GM21367 (cell line): ENCODE measurements at regions not wholly inside any gene's neighbourhood (a gene's known extent, or its start where the extent isn't known, plus 50 kb on each side); places are given as distances from the start of the nearest gene placed in this dataset.

Experiments used
- ATAC-seq: cut with Tn5 transposase; IDR thresholded peaks from one replicate; pipeline ENCODE4 v1.9.1; 2021; ENCODE audit not compliant: unreplicated experiment

GRCh38 chr2:237011206-237011795, 74.4 kb upstream of the COPS8 start:
- no peak for ATAC-seq

DNA sequence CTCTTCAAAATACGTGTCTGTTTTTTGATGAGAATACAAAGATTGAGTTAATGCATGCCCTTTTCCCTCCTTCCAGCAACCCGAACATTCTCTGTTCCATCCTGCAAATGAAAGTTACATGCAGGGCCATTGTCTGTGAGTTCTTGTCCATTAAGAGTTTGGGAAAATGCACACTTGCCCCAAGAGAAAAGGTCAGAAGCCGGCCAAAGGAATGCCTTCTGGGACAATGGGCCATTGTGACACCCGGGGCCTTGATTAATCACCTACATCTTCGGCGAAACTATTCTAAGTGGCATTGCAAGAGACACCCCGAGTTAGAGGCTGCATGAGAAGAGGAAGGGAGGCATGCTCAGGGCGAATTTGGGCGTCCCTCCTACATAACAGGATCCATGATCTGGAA, 73.7 kb upstream of the COPS8 start:
- no peak for ATAC-seq

GRCh38 chr2:237012577-237013267, 73.0 kb upstream of the COPS8 start:
- ATAC-seq: no peak

DNA sequence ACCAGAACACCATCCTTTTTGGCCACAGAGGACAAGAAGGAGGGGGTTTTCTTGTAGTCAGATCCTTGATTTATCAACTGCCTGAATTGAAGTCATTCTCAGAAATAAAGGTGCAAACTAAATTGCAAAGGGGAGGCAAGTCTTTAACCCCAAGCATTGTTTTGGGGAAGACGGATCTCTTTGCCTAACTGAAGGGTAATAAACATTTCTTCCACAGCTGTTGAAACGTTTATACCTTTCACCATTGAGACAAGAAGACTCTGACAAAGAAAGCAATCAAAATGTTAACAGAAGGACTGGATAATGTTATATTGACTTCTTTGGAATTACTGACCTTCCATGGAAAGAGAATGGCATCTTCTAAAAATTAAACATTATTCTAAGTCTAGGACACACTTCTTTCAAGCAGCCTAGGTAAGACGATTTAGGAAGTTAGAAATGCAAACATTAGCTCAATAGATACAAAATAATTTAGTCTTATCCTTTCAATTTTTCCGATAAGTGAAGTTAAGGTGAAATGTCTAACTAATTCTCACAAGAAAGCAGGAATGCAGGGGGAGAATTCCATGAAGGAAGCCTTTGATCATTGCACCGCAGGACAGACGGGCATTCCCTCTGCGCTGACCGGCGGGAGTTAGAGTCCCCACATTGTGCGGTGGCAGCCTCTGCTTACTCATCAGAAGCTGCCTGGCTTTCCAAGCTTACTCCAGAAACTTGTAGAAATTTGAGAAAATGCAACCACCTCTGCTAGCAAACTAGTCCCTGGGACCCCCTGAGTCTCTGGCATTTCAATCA, 69.4 kb upstream of the COPS8 start:
- no peak for ATAC-seq

DNA sequence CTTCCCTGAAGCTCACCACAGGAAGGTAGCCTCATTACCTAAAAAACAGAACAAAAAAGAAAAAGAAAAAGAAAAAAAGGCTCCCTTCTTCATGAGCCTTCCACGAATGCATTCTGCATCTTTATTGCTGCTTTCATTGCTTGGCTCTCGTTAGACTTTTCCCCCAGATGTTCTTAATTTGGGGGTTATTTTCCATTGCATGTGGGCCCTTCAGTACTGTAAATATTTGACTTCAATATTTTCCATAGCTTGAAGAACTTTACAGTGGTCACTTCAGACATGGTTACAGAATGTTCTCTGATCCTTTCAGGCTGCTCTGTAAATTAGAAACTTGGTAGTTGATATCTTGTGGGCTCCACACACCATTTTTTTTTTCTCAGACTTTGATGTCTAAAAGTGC, 65.6 kb upstream of the COPS8 start:
- ATAC-seq: no peak

- no peak for ATAC-seq
Observed at GRCh38 chr2:237022533-237022932, 63.2 kb upstream of the COPS8 start.

DNA sequence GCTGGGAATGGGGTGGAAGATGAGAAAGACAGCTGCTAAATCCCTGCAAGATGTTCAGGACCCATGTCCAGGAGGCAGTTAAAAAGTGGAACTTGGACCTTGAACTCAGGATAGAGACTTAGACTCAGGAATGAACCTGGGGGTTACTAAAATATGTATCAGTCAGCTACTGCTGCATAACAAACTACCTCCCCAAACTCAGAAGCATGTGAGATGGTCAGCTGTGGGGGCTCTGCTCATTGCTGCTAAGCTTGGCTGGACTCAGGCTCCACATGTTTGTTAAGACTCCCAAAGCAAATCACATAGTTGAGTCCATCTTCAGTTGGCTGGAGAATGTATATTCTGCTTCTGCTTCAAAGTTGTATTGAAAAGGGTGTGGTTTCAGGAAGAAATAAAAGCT, 61.4 kb upstream of the COPS8 start:
- no peak for ATAC-seq

- ATAC-seq: no peak
Observed at GRCh38 chr2:237025090-237025865, 60.4 kb upstream of the COPS8 start.

DNA sequence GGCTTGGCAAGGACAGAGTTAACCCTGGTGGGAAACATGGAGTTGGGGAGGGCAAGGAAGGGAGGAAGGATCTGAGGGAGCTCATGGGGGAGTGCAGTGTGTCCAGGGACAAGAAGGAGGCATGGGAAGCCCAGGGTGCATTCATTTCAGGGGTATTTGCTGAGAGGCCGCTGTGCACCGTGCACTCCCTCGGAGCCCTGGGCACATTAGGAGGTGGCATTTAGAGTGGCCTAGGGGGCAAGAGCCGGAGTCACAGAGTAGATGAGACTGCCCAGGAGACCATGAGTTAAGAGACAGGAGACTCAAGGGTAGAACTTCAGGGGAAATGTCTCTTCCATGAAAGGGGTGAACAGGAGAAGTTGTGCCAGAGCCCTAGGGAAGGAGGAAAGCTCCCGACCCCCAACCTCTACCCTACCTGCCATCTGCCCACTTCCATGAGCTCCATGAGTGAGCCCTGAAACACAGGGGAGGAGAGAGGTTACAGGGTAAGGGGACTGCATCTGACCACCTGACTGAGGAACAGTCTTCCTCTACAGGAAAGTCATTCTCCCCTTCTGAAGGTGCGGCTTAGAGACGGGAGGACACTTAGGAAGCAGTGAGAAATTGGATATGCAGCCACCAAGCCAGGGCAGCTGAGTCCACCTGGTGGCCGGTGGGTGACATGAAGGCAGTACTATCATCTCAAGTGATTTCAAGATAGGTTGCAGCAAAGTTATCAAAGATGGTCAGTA, 58.5 kb upstream of the COPS8 start:
- peak; percentile 57 for ATAC-seq

- no peak for ATAC-seq
Observed at GRCh38 chr2:237027712-237028029, 58.0 kb upstream of the COPS8 start.

GRCh38 chr2:237030382-237030781, 55.3 kb upstream of the COPS8 start:
- ATAC-seq: no peak

GRCh38 chr2:237033536-237034060, 52.1 kb upstream of the COPS8 start:
- ATAC-seq: no peak

GRCh38 chr2:237035781-237036475, 49.8 kb upstream of the COPS8 start:
- ATAC-seq: no peak
